ENCODE measurements at regions not wholly inside any gene's neighbourhood (a gene's known extent, or its start where the extent isn't known, plus 50 kb on each side); places are given as distances from the start of the nearest gene placed in this dataset.

DNA sequence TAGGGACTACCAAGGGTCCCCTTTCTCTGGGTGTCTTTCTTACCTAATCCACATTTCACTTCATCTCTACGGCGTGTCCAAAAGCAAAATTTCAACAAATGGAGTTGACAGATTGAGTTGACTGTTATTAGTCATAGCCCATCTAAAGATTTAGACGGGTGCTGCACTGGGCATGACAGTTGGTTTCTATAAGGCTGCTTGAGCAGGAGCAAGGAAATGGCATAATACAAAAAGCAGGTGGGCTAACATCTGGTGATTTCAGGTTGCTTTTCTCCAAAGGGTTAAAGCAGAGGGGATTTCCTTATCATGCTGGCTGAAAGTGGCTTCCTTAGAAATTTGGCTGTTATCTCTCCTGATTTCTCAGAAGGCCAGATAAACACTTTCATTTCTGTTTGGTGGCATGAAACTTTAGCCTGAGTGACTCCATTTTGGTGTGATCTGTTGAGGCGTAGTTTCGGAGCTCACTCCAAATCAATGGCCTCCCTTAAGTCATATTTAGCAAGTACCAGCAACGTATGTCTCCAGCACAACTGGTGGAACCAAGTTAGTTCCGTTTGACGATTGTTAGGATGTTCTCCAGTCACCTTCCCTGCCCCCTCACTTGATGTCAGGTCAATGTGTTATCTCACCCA is 440.4 kb downstream of the FGF9 start:
- TF ChIP-seq, protein P1, sequence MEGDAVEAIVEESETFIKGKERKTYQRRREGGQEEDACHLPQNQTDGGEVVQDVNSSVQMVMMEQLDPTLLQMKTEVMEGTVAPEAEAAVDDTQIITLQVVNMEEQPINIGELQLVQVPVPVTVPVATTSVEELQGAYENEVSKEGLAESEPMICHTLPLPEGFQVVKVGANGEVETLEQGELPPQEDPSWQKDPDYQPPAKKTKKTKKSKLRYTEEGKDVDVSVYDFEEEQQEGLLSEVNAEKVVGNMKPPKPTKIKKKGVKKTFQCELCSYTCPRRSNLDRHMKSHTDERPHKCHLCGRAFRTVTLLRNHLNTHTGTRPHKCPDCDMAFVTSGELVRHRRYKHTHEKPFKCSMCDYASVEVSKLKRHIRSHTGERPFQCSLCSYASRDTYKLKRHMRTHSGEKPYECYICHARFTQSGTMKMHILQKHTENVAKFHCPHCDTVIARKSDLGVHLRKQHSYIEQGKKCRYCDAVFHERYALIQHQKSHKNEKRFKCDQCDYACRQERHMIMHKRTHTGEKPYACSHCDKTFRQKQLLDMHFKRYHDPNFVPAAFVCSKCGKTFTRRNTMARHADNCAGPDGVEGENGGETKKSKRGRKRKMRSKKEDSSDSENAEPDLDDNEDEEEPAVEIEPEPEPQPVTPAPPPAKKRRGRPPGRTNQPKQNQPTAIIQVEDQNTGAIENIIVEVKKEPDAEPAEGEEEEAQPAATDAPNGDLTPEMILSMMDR (IDR thresholded peaks at IDR 0.05; ENCODE audit: low read length), result no peak
- TF ChIP-seq EZH2 (IDR thresholded peaks at IDR 0.05; ENCODE audit: borderline replicate concordance, low read length), result no peak
